ENCODE measurements at regions not wholly inside any gene's neighbourhood (a gene's known extent, or its start where the extent isn't known, plus 50 kb on each side); places are given as distances from the start of the nearest gene placed in this dataset.

- H3K9me3 ChIP-seq = no peaks in the 10 kb centered on the region
- no peak overlapping the region for H3K4me3 ChIP-seq
- intact Hi-C loops (cut with DNase I) = no loop called here
- H3K27ac ChIP-seq = no peak overlapping the region
- peak in 1 of 2 donors; percentile 37 for DNase-seq (ENCODE audit: low spot score in 2 of 2)
- H3K4me1 ChIP-seq = no peaks in the 10 kb centered on the region
- H3K27me3 ChIP-seq = no peaks in the 10 kb centered on the region
- TF ChIP-seq CTCF (IDR thresholded peaks at IDR 0.05) = no peak
- no peaks in the 10 kb centered on the region for H3K36me3 ChIP-seq
These were observed 353.0 kb upstream of the SFSWAP start for GRCh38 chr12:131357920-131358319.

GRCh38 chr12:131362291-131363211 lies 348.3 kb upstream of the SFSWAP start:
- Histone ChIP-seq H3K27me3 (no peaks in the 10 kb centered on the region), H3K4me1 (no peaks in the 10 kb centered on the region), H3K4me3 (no peak overlapping the region), H3K36me3 (no peaks in the 10 kb centered on the region), H3K27ac (no peak overlapping the region), H3K9me3 (no peaks in the 10 kb centered on the region)
- TF ChIP-seq CTCF (IDR thresholded peaks at IDR 0.05) = no peak
- peak in 1 of 2 donors; percentile 35 for DNase-seq (ENCODE audit: low spot score in 2 of 2)
- intact Hi-C loops (cut with DNase I) = no loop called here

- no peak for TF ChIP-seq CTCF (IDR thresholded peaks at IDR 0.05)
- no peak overlapping the region for H3K27ac ChIP-seq
- H3K4me3 ChIP-seq = no peak overlapping the region
These were observed 347.5 kb upstream of the SFSWAP start for GRCh38 chr12:131363393-131363792.

GRCh38 chr12:131363841-131364495 lies 346.9 kb upstream of the SFSWAP start:
- no peak for DNase-seq (ENCODE audit: low spot score in 2 of 2)
- Histone ChIP-seq H3K9me3 (no peaks in the 10 kb centered on the region), H3K4me1 (no peaks in the 10 kb centered on the region), H3K36me3 (no peaks in the 10 kb centered on the region), H3K27ac (no peak overlapping the region), H3K4me3 (no peak overlapping the region), H3K27me3 (no peaks in the 10 kb centered on the region)
- intact Hi-C loops (cut with DNase I) = no loop called here
- TF ChIP-seq CTCF (IDR thresholded peaks at IDR 0.05) = no peak

More at GRCh38 chr12:131363393-131363792, 347.5 kb upstream of the SFSWAP start:
- DNase-seq (ENCODE audit: low spot score in 2 of 2) = peak in 1 of 2 donors; percentile 19
- Histone ChIP-seq H3K4me1 (no peaks in the 10 kb centered on the region), H3K27me3 (no peaks in the 10 kb centered on the region), H3K36me3 (no peaks in the 10 kb centered on the region), H3K9me3 (no peaks in the 10 kb centered on the region)
- intact Hi-C loops (cut with DNase I) = no loop called here

- no peak for TF ChIP-seq CTCF (IDR thresholded peaks at IDR 0.05)
- H3K27ac ChIP-seq = no peak overlapping the region
These were observed 345.7 kb upstream of the SFSWAP start for GRCh38 chr12:131364903-131365820.

More at GRCh38 chr12:131364903-131365820, 345.7 kb upstream of the SFSWAP start:
- Histone ChIP-seq H3K4me1 (no peaks in the 10 kb centered on the region), H3K4me3 (no peak overlapping the region), H3K36me3 (no peaks in the 10 kb centered on the region), H3K9me3 (no peaks in the 10 kb centered on the region), H3K27me3 (no peaks in the 10 kb centered on the region)
- peak in 1 of 2 donors; percentile 16 for DNase-seq (ENCODE audit: low spot score in 2 of 2)
- intact Hi-C loops (cut with DNase I) = no loop called here

Measured in ascending aorta (tissue), 2 donors.